ENCODE measurements at regions not wholly inside any gene's neighbourhood (a gene's known extent, or its start where the extent isn't known, plus 50 kb on each side); places are given as distances from the start of the nearest gene placed in this dataset.

- H3K4me1 Mint-ChIP-seq (ENCODE audit: low read depth, unreplicated experiment): no peaks in the 10 kb centered on the region
- no peaks in the 10 kb centered on the region for H3K9me3 ChIP-seq
- no peaks in the 10 kb centered on the region for H3K9me3 Mint-ChIP-seq (ENCODE audit: unreplicated experiment)
- no peak overlapping the region for H3K4me3 Mint-ChIP-seq (ENCODE audit: unreplicated experiment)
- ChIA-PET CTCF (no interaction called here), POLR2A (no interaction called here)
- H3K4me1 ChIP-seq: no peaks in the 10 kb centered on the region
- no TSS peak for BruUV-seq (replicated peaks)
- no peaks in the 10 kb centered on the region for H3K36me3 ChIP-seq (ENCODE audit: control insufficient read depth, insufficient read depth, low read length)
- H3K27ac Mint-ChIP-seq (ENCODE audit: unreplicated experiment): no peak overlapping the region
- H3K27me3 ChIP-seq (replicated peaks; ENCODE audit: control insufficient read depth, insufficient read depth, low read length): peaks cover 2% of the 10 kb centered on the region; the same call in 1 of the 2 replicates
- no peak for TF ChIP-seq CTCF (IDR thresholded peaks at IDR 0.05; ENCODE audit: insufficient read depth in 1 of 2, low read depth in 1 of 2, low read length in 1 of 2, severe bottlenecking in 1 of 2, unreplicated experiment in 1 of 2)
- H3K4me3 ChIP-seq (ENCODE audit: low read depth, low read length): no peak overlapping the region
- H3K27me3 Mint-ChIP-seq (ENCODE audit: insufficient read depth, unreplicated experiment): peaks cover 3% of the 10 kb centered on the region
- DNase-seq: no peak
- H3K36me3 Mint-ChIP-seq (ENCODE audit: insufficient read depth, unreplicated experiment): no peaks in the 10 kb centered on the region
- intact Hi-C loops (cut with micrococcal nuclease; ENCODE audit: unreplicated experiment): no loop called here
Measured at GRCh38 chr7:80303315-80303714, 168.7 kb downstream of the GNAI1 start.

- Histone ChIP-seq H3K27me3 (replicated peaks; ENCODE audit: control insufficient read depth, insufficient read depth, low read length) (peaks cover 2% of the 10 kb centered on the region; the same call in 1 of the 2 replicates), H3K36me3 (ENCODE audit: control insufficient read depth, insufficient read depth, low read length) (no peaks in the 10 kb centered on the region), H3K9me3 (no peaks in the 10 kb centered on the region), H3K4me1 (no peaks in the 10 kb centered on the region), H3K4me3 (ENCODE audit: low read depth, low read length) (no peak overlapping the region)
- no peak for DNase-seq
- Mint-ChIP-seq H3K27me3 (ENCODE audit: insufficient read depth, unreplicated experiment) (peaks cover 3% of the 10 kb centered on the region), H3K9me3 (ENCODE audit: unreplicated experiment) (no peaks in the 10 kb centered on the region), H3K4me1 (ENCODE audit: low read depth, unreplicated experiment) (no peaks in the 10 kb centered on the region), H3K27ac (ENCODE audit: unreplicated experiment) (no peak overlapping the region), H3K4me3 (ENCODE audit: unreplicated experiment) (no peak overlapping the region), H3K36me3 (ENCODE audit: insufficient read depth, unreplicated experiment) (no peaks in the 10 kb centered on the region)
- intact Hi-C loops (cut with micrococcal nuclease; ENCODE audit: unreplicated experiment): no loop called here
- POLR2A ChIA-PET: no interaction called here
- TF ChIP-seq CTCF (IDR thresholded peaks at IDR 0.05; ENCODE audit: insufficient read depth in 1 of 2, low read depth in 1 of 2, low read length in 1 of 2, severe bottlenecking in 1 of 2, unreplicated experiment in 1 of 2): no peak
- CTCF ChIA-PET: no interaction called here
- BruUV-seq (replicated peaks): no TSS peak
Measured at GRCh38 chr7:80302636-80303035, 168.0 kb downstream of the GNAI1 start.

GRCh38 chr7:80302078-80302477, 167.4 kb downstream of the GNAI1 start:
- H3K9me3 Mint-ChIP-seq (ENCODE audit: unreplicated experiment): no peaks in the 10 kb centered on the region
- TF ChIP-seq CTCF (IDR thresholded peaks at IDR 0.05; ENCODE audit: insufficient read depth in 1 of 2, low read depth in 1 of 2, low read length in 1 of 2, severe bottlenecking in 1 of 2, unreplicated experiment in 1 of 2): no peak
- no peak overlapping the region for H3K4me3 ChIP-seq (ENCODE audit: low read depth, low read length)
- peaks cover 3% of the 10 kb centered on the region for H3K27me3 Mint-ChIP-seq (ENCODE audit: insufficient read depth, unreplicated experiment)
- no peaks in the 10 kb centered on the region for H3K9me3 ChIP-seq
- ChIA-PET CTCF (no interaction called here), POLR2A (no interaction called here)
- no peaks in the 10 kb centered on the region for H3K4me1 Mint-ChIP-seq (ENCODE audit: low read depth, unreplicated experiment)
- intact Hi-C loops (cut with micrococcal nuclease; ENCODE audit: unreplicated experiment): no loop called here
- BruUV-seq (replicated peaks): no TSS peak
- no peak for DNase-seq
- H3K4me3 Mint-ChIP-seq (ENCODE audit: unreplicated experiment): no peak overlapping the region
- peaks cover 2% of the 10 kb centered on the region; the same call in 1 of the 2 replicates for H3K27me3 ChIP-seq (replicated peaks; ENCODE audit: control insufficient read depth, insufficient read depth, low read length)
- no peaks in the 10 kb centered on the region for H3K4me1 ChIP-seq
- no peak overlapping the region for H3K27ac Mint-ChIP-seq (ENCODE audit: unreplicated experiment)
- no peaks in the 10 kb centered on the region for H3K36me3 ChIP-seq (ENCODE audit: control insufficient read depth, insufficient read depth, low read length)
- H3K36me3 Mint-ChIP-seq (ENCODE audit: insufficient read depth, unreplicated experiment): no peaks in the 10 kb centered on the region
